ENCODE measurements at regions not wholly inside any gene's neighbourhood (a gene's known extent, or its start where the extent isn't known, plus 50 kb on each side); places are given as distances from the start of the nearest gene placed in this dataset.

DNA sequence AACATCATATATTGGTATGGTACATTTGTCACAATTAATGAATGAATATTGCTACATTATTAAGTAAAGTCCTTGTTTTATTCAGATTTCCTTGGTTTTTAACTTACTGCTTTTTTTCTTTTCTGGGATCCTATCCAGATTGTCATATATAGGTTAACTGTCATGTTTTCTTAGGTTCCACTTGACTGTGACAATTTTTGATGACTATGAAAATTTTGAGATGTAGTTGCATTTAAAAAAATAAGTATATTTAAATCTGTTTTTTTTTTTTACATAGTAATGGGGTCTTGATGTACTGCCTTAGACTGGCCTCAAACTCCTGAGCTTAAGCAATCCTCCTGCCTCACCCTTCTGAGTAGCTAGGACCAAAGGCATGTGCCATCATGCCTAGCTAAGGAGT is 76.8 kb downstream of the ATP6V1G3 start:
- Histone ChIP-seq H3K27ac (no peak overlapping the region), H3K9me3 (no peaks in the 10 kb centered on the region), H3K4me3 (no peak overlapping the region), H3K27me3 (no peaks in the 10 kb centered on the region), H3K4me1 (no peaks in the 10 kb centered on the region), H3K36me3 (no peaks in the 10 kb centered on the region)
- ATAC-seq, result no peak
- TF ChIP-seq CTCF (IDR thresholded peaks at IDR 0.05) (no peak), POLR2A (IDR thresholded peaks at IDR 0.05) (no peak), POLR2AphosphoS5 (IDR thresholded peaks at IDR 0.05) (no peak), EP300 (IDR thresholded peaks at IDR 0.05) (no peak)

DNA sequence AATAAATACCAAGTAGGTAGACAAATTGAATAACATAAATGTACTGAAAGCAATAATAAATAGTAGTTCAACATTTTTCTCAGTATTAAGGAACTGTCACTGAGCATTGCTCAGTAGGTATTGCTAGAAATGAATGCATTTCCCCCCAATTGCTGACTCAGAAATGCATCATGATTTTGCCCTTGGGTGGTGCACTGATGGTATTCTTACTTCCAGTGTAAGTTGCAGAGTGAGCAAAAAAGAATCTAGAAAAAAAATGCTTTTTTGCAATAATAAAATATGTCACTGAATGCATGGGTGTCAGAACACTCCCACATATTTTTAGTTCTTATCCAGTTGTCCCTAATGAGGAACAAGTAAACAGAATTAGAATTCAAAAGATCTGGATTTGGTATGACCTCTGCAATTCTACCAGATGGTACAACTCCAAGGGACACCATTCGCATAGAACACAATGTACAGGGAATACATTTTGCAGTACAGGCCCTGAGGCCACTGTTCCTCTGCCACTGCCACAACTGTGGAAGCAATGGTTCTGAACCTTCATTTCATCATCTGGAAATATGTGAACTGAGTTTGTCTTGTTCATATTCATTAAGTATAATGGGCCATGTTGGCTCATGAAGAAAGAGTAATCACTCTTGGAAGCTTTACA is 78.0 kb downstream of the ATP6V1G3 start:
- no peaks in the 10 kb centered on the region for H3K36me3 ChIP-seq
- ATAC-seq, result no peak

GRCh38 chr1:198455966-198456365 is 84.5 kb downstream of the ATP6V1G3 start:
- WGBS, 2 donors (ENCODE audit: low coverage in 1 of 2), result 71 to 85% methylated on average over 3 of the region's 3 CpGs
- no peaks in the 10 kb centered on the region for H3K4me1 ChIP-seq
- no peak for TF ChIP-seq POLR2AphosphoS5 (IDR thresholded peaks at IDR 0.05)
- no peak for TF ChIP-seq POLR2A (IDR thresholded peaks at IDR 0.05)
- no peak for TF ChIP-seq CTCF (IDR thresholded peaks at IDR 0.05)
- no peak for TF ChIP-seq EP300 (IDR thresholded peaks at IDR 0.05)
- H3K36me3 ChIP-seq, result no peaks in the 10 kb centered on the region
- no peaks in the 10 kb centered on the region for H3K27me3 ChIP-seq
- ATAC-seq, result no peak
- no peak overlapping the region for H3K4me3 ChIP-seq
- H3K27ac ChIP-seq, result no peak overlapping the region
- H3K9me3 ChIP-seq, result no peaks in the 10 kb centered on the region

More for the DNA sequence above, 78.0 kb downstream of the ATP6V1G3 start:
- Histone ChIP-seq H3K27me3 (no peaks in the 10 kb centered on the region), H3K9me3 (no peaks in the 10 kb centered on the region), H3K4me1 (no peaks in the 10 kb centered on the region), H3K4me3 (no peak overlapping the region), H3K27ac (no peak overlapping the region)
- TF ChIP-seq POLR2A (IDR thresholded peaks at IDR 0.05) (no peak), CTCF (IDR thresholded peaks at IDR 0.05) (no peak), POLR2AphosphoS5 (IDR thresholded peaks at IDR 0.05) (no peak), EP300 (IDR thresholded peaks at IDR 0.05) (no peak)
- 77 to 83% methylated on average over 1 of the region's 1 CpG for WGBS, 2 donors (ENCODE audit: low coverage in 1 of 2)

- TF ChIP-seq EP300 (IDR thresholded peaks at IDR 0.05), result no peak
- TF ChIP-seq CTCF (IDR thresholded peaks at IDR 0.05), result no peak
- no peak for TF ChIP-seq POLR2A (IDR thresholded peaks at IDR 0.05)
- no peak for TF ChIP-seq POLR2AphosphoS5 (IDR thresholded peaks at IDR 0.05)
- no peak for ATAC-seq
- Histone ChIP-seq H3K36me3 (no peaks in the 10 kb centered on the region), H3K4me3 (no peak overlapping the region), H3K27me3 (no peaks in the 10 kb centered on the region), H3K27ac (no peak overlapping the region), H3K9me3 (no peaks in the 10 kb centered on the region), H3K4me1 (no peaks in the 10 kb centered on the region)
- WGBS, 2 donors (ENCODE audit: low coverage in 1 of 2), result 49 to 55% methylated on average over 3 of the region's 3 CpGs
These were observed 90.6 kb downstream of the ATP6V1G3 start for GRCh38 chr1:198449727-198450433.

DNA sequence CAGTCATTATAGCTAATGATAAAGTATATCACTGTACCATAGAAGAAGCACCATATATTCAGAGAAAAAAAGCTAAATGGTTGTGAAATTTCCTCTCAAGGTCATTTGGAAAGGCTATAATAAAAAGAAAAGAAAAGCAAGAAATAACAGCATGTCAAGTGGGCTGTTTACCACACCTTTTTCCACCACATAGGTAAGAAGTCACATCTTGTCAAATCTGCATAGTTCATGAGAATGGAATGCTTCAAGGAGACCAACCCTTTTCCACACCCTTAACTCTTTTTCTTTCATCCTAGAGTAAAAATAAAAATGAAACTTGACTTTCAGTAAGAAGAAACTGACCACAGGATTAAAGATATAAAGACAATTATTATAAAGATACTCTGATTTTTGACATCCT is 91.2 kb downstream of the ATP6V1G3 start:
- no peak for ATAC-seq
- no peak overlapping the region for H3K27ac ChIP-seq
- H3K4me1 ChIP-seq, result no peaks in the 10 kb centered on the region
- TF ChIP-seq EP300 (IDR thresholded peaks at IDR 0.05), result no peak
- no peak for TF ChIP-seq POLR2A (IDR thresholded peaks at IDR 0.05)
- TF ChIP-seq POLR2AphosphoS5 (IDR thresholded peaks at IDR 0.05), result no peak
- TF ChIP-seq CTCF (IDR thresholded peaks at IDR 0.05), result no peak
- H3K9me3 ChIP-seq, result no peaks in the 10 kb centered on the region
- H3K36me3 ChIP-seq, result no peaks in the 10 kb centered on the region
- no peaks in the 10 kb centered on the region for H3K27me3 ChIP-seq
- no peak overlapping the region for H3K4me3 ChIP-seq

All from gastroesophageal sphincter (tissue), 4 donors.